T-helper 17 cell (primary cell): ENCODE measurements at regions not wholly inside any gene's neighbourhood (a gene's known extent, or its start where the extent isn't known, plus 50 kb on each side); places are given as distances from the start of the nearest gene placed in this dataset.

Experiments
- ATAC-seq: fragments of 150-1000 bp; cut with Tn5 transposase; 2 replicates; pipeline ENCODE4 v1.10.0; 2021; ENCODE audit warnings: mild to moderate bottlenecking, moderate library complexity
- DNase-seq, 3 donors: peaks; one replicate each; pipeline versions ENCODE4 v3.0.0 to v3.0.0-alpha.2; 2020 to 2021
- H3K9me3 ChIP-seq: one replicate; pipeline ENCODE4 v1.7.0; 2013; ENCODE audit warnings: low read length, mild to moderate bottlenecking; ENCODE audit not compliant: control insufficient read depth, poor library complexity, severe bottlenecking
- H3K27ac Mint-ChIP-seq: one replicate; pipeline ENCODE4 v1.8.0; 2022; ENCODE audit warnings: mild to moderate bottlenecking, moderate library complexity, mixed read lengths
- H3K27me3 Mint-ChIP-seq: one replicate; pipeline ENCODE4 v1.8.0; 2022; ENCODE audit warnings: mixed read lengths
- H3K36me3 Mint-ChIP-seq: one replicate; pipeline ENCODE4 v1.8.0; 2022; ENCODE audit warnings: low read depth, mixed read lengths
- H3K4me1 Mint-ChIP-seq: one replicate; pipeline ENCODE4 v1.8.0; 2022; ENCODE audit warnings: mild to moderate bottlenecking, mixed read lengths
- H3K4me3 Mint-ChIP-seq: one replicate; pipeline ENCODE4 v1.8.0; 2022; ENCODE audit warnings: mild to moderate bottlenecking, moderate library complexity, mixed read lengths

GRCh38 chr18:59760619-59761600 lies 63.7 kb upstream of the CCBE1 start:
- Mint-ChIP-seq H3K27ac (no peak overlapping the region), H3K27me3 (peaks cover 14% of the 10 kb centered on the region), H3K4me3 (no peak overlapping the region), H3K4me1 (no peaks in the 10 kb centered on the region), H3K36me3 (no peaks in the 10 kb centered on the region)
- no peaks in the 10 kb centered on the region for H3K9me3 ChIP-seq
- no peak for ATAC-seq
- DNase-seq = no peak

- Mint-ChIP-seq H3K4me3 (no peak overlapping the region), H3K36me3 (no peaks in the 10 kb centered on the region), H3K4me1 (no peaks in the 10 kb centered on the region), H3K27ac (no peak overlapping the region), H3K27me3 (peaks cover 14% of the 10 kb centered on the region)
- no peaks in the 10 kb centered on the region for H3K9me3 ChIP-seq
- ATAC-seq (no peak), DNase-seq (no peak)
These were observed 63.0 kb upstream of the CCBE1 start for GRCh38 chr18:59760212-59760611.

GRCh38 chr18:59758837-59759236 lies 61.6 kb upstream of the CCBE1 start:
- H3K9me3 ChIP-seq = no peaks in the 10 kb centered on the region
- no peaks in the 10 kb centered on the region for H3K36me3 Mint-ChIP-seq
- no peak overlapping the region for H3K4me3 Mint-ChIP-seq
- ATAC-seq (no peak), DNase-seq (no peak)
- no peaks in the 10 kb centered on the region for H3K4me1 Mint-ChIP-seq
- peaks cover 14% of the 10 kb centered on the region for H3K27me3 Mint-ChIP-seq
- no peak overlapping the region for H3K27ac Mint-ChIP-seq

- Mint-ChIP-seq H3K27ac (no peak overlapping the region), H3K36me3 (no peaks in the 10 kb centered on the region), H3K27me3 (peaks cover 14% of the 10 kb centered on the region), H3K4me1 (no peaks in the 10 kb centered on the region), H3K4me3 (no peak overlapping the region)
- DNase-seq (no peak), ATAC-seq (no peak)
- H3K9me3 ChIP-seq = no peaks in the 10 kb centered on the region
These were observed 60.9 kb upstream of the CCBE1 start for GRCh38 chr18:59758106-59758505.

GRCh38 chr18:59752666-59753065 lies 55.4 kb upstream of the CCBE1 start:
- H3K4me1 Mint-ChIP-seq = no peaks in the 10 kb centered on the region
- DNase-seq = no peak
- no peak overlapping the region for H3K27ac Mint-ChIP-seq
- no peaks in the 10 kb centered on the region for H3K9me3 ChIP-seq
- peaks cover 5% of the 10 kb centered on the region for H3K27me3 Mint-ChIP-seq
- ATAC-seq = no peak
- no peaks in the 10 kb centered on the region for H3K36me3 Mint-ChIP-seq
- no peak overlapping the region for H3K4me3 Mint-ChIP-seq

- Mint-ChIP-seq H3K27ac (no peak overlapping the region), H3K4me3 (no peak overlapping the region), H3K4me1 (no peaks in the 10 kb centered on the region), H3K27me3 (no peaks in the 10 kb centered on the region), H3K36me3 (no peaks in the 10 kb centered on the region)
- no peaks in the 10 kb centered on the region for H3K9me3 ChIP-seq
- no peak for DNase-seq
- no peak for ATAC-seq
These were observed 54.0 kb upstream of the CCBE1 start for GRCh38 chr18:59751186-59751585.

- H3K36me3 Mint-ChIP-seq = no peaks in the 10 kb centered on the region
- ATAC-seq (no peak), DNase-seq (no peak)
- no peak overlapping the region for H3K4me3 Mint-ChIP-seq
- H3K4me1 Mint-ChIP-seq = no peaks in the 10 kb centered on the region
- no peaks in the 10 kb centered on the region for H3K27me3 Mint-ChIP-seq
- H3K27ac Mint-ChIP-seq = no peak overlapping the region
- H3K9me3 ChIP-seq = no peaks in the 10 kb centered on the region
These were observed 51.6 kb upstream of the CCBE1 start for GRCh38 chr18:59748628-59749360.
